B cell (primary cell): ENCODE measurements at regions not wholly inside any gene's neighbourhood (a gene's known extent, or its start where the extent isn't known, plus 50 kb on each side); places are given as distances from the start of the nearest gene placed in this dataset.

Experiments used
- ATAC-seq: fragments of 200-7000 bp; cut with Tn5 transposase; one replicate; pipeline ENCODE4 v1.10.0; 2021; ENCODE audit warnings: low read depth, mild to moderate bottlenecking, moderate number of reproducible peaks, moderate library complexity
- CTCF ChIA-PET: fragments of 350-600 bp; sonication (Branson Sonifier 250); formaldehyde crosslinking; loops from one replicate; lab custom pipeline; 2021; ENCODE audit warnings: antibody characterized with exemption, inconsistent platforms; lab: Charles Lee
- POLR2A ChIA-PET: fragments of 350-600 bp; sonication (Branson Sonifier 250); formaldehyde crosslinking; loops from one replicate; lab custom pipeline; 2021; ENCODE audit warnings: antibody characterized with exemption; lab: Charles Lee
- DNase-seq: peaks from one replicate; pipeline ENCODE4 v3.0.0; 2013
- H2AFZ ChIP-seq: 2 replicates; pipeline ENCODE4 v1.6.1; 2012; ENCODE audit warnings: mild to moderate bottlenecking, low read depth, low read length; ENCODE audit not compliant: insufficient read depth, poor library complexity, severe bottlenecking
- H3K27ac ChIP-seq, 2 donors: 1 replicate in 1 of 2; 2 replicates in 1 of 2; pipeline ENCODE4 v1.5.1; 2012 to 2013; ENCODE audit warnings: low read length in 2 of 2, mild to moderate bottlenecking in 2 of 2, moderate library complexity in 1 of 2
- H3K27me3 ChIP-seq, 4 experiments: fragments of 200-600 bp in 1 of 4; sonication (generic) in 1 of 4; replicated peaks in 1 of 4; 1 replicate in 2 of 4; 2 replicates in 2 of 4; pipeline versions ENCODE4 v1.6.1 to v1.7.0; 2013 to 2016; ENCODE audit warnings: low read length in 3 of 4, mild to moderate bottlenecking in 2 of 4, mixed read lengths in 1 of 4, moderate library complexity in 1 of 4; ENCODE audit not compliant: insufficient read depth in 4 of 4, control insufficient read depth in 3 of 4; ENCODE audit errors: control extremely low read depth in 1 of 4
- H3K36me3 ChIP-seq, 2 experiments: replicated peaks in 1 of 2; 1 replicate in 1 of 2; 2 replicates in 1 of 2; pipeline versions ENCODE4 v1.6.1 to v1.7.1; 2013; ENCODE audit warnings: low read length in 1 of 2; ENCODE audit not compliant: insufficient read depth in 2 of 2, control insufficient read depth in 1 of 2; ENCODE audit errors: control extremely low read depth in 1 of 2, extremely low read depth in 1 of 2
- H3K4me1 ChIP-seq, 2 donors: fragments of 200-600 bp in 1 of 2; sonication (generic) in 1 of 2; 1 replicate in 1 of 2; 2 replicates in 1 of 2; pipeline versions ENCODE4 v1.5.1 to v1.6.1; 2013 to 2017; ENCODE audit warnings: low read length in 2 of 2; ENCODE audit not compliant: control insufficient read depth in 2 of 2, insufficient read depth in 2 of 2
- H3K4me2 ChIP-seq: replicated peaks from 2 replicates; pipeline ENCODE3; 2012; ENCODE audit warnings: mild to moderate bottlenecking, low read depth, low read length; ENCODE audit not compliant: poor library complexity, severe bottlenecking
- H3K4me3 ChIP-seq, 5 experiments: fragments of 200-600 bp in 1 of 5; sonication (generic) in 1 of 5; 1 replicate in 3 of 5; 2 replicates in 2 of 5; pipeline versions ENCODE4 v1.5.1 to v1.7.0; 2011 to 2016; ENCODE audit warnings: low read length in 4 of 5, mild to moderate bottlenecking in 4 of 5, low read depth in 2 of 5, control low read depth in 1 of 5, moderate library complexity in 1 of 5; ENCODE audit not compliant: insufficient read depth in 1 of 5; ENCODE audit errors: control extremely low read depth in 1 of 5, extremely low read depth in 1 of 5
- H3K79me2 ChIP-seq: fragments of 200-600 bp; sonication (generic); one replicate; pipeline ENCODE4 v1.6.0; 2016; ENCODE audit warnings: low read length; ENCODE audit not compliant: control insufficient read depth, insufficient read depth
- H3K9ac ChIP-seq: fragments of 200-600 bp; sonication (generic); 2 replicates; pipeline ENCODE4 v1.6.1; 2017; ENCODE audit warnings: mild to moderate bottlenecking, low read length, moderate library complexity
- H3K9me3 ChIP-seq, 3 donors: one replicate each; pipeline versions ENCODE4 v1.6.1 to v1.7.1; 2013; ENCODE audit warnings: low read length in 2 of 3; ENCODE audit not compliant: control insufficient read depth in 2 of 3, insufficient read depth in 1 of 3; ENCODE audit errors: control extremely low read depth in 1 of 3
- H4K20me1 ChIP-seq: 2 replicates; pipeline ENCODE4 v1.6.0; 2012; ENCODE audit warnings: mild to moderate bottlenecking, low read length; ENCODE audit not compliant: insufficient read depth, control insufficient read depth, poor library complexity, severe bottlenecking
- H3K27ac Mint-ChIP-seq: one replicate; pipeline ENCODE4 v1.8.0; 2021; ENCODE audit warnings: mixed read lengths
- H3K27me3 Mint-ChIP-seq: one replicate; pipeline ENCODE4 v1.8.0; 2021; ENCODE audit warnings: mixed read lengths
- H3K4me1 Mint-ChIP-seq: one replicate; pipeline ENCODE4 v1.8.0; 2021; ENCODE audit warnings: mixed read lengths
- H3K4me3 Mint-ChIP-seq: one replicate; pipeline ENCODE4 v1.8.0; 2021; ENCODE audit warnings: mixed read lengths
- H3K9me3 Mint-ChIP-seq: one replicate; pipeline ENCODE4 v1.8.0; 2022; ENCODE audit warnings: mixed read lengths; ENCODE audit not compliant: insufficient read depth
- EZH2 ChIP-seq: IDR thresholded peaks from 2 replicates; pipeline ENCODE4 v1.6.1; 2012; ENCODE audit warnings: borderline replicate concordance, low read depth, mild to moderate bottlenecking, moderate library complexity, low read length; ENCODE audit not compliant: insufficient read depth, poor library complexity, severe bottlenecking
- WGBS: methylation state at CpG from one replicate; pipeline ENCODE4 v1.1.5; 2013; ENCODE audit warnings: missing lambda C conversion rate; ENCODE audit not compliant: insufficient coverage; 5-methylcytosine and 5-hydroxymethylcytosine counted together
- intact Hi-C: fragments of 100-400 bp; cut with micrococcal nuclease; formaldehyde crosslinking; loops from one replicate; pipeline ENCODE4 v1.10.0; 2022
- TF ChIP-seq, protein P1 (sequence below): fragments of 200-600 bp; IDR thresholded peaks from one replicate; pipeline ENCODE4 v1.8.0; 2022; ENCODE audit warnings: antibody characterized with exemption, mild to moderate bottlenecking

GRCh38 chr2:9135822-9136558 is 70.6 kb upstream of the ASAP2 start:
- intact Hi-C loops, result no loop called here
- no peak overlapping the region for H3K27ac ChIP-seq
- H3K9ac ChIP-seq, result no peak overlapping the region
- peaks cover 12% of the 10 kb centered on the region for H3K27me3 Mint-ChIP-seq
- H3K79me2 ChIP-seq, result no peaks in the 10 kb centered on the region
- H3K27me3 ChIP-seq, result peaks cover 0 to 2% (median 0%) of the 10 kb centered on the region in 4 experiments
- H3K27ac Mint-ChIP-seq, result no peak overlapping the region
- H3K4me3 Mint-ChIP-seq, result no peak overlapping the region
- H3K9me3 ChIP-seq, result peaks cover 0 to 7% (median 1%) of the 10 kb centered on the region in 3 donors
- DNase-seq (no peak), ATAC-seq (no peak)
- peaks cover 7% of the 10 kb centered on the region for H3K9me3 Mint-ChIP-seq
- 89% methylated on average over 13 of the region's 15 CpGs for WGBS
- no peak overlapping the region for H3K4me3 ChIP-seq
- CTCF ChIA-PET, result no interaction called here
- no peaks in the 10 kb centered on the region for H3K4me1 ChIP-seq
- no peaks in the 10 kb centered on the region for H4K20me1 ChIP-seq
- no peak overlapping the region for H2AFZ ChIP-seq
- H3K4me2 ChIP-seq, result no peak overlapping the region
- no peaks in the 10 kb centered on the region for H3K36me3 ChIP-seq
- no peak for TF ChIP-seq EZH2
- TF ChIP-seq, protein P1, sequence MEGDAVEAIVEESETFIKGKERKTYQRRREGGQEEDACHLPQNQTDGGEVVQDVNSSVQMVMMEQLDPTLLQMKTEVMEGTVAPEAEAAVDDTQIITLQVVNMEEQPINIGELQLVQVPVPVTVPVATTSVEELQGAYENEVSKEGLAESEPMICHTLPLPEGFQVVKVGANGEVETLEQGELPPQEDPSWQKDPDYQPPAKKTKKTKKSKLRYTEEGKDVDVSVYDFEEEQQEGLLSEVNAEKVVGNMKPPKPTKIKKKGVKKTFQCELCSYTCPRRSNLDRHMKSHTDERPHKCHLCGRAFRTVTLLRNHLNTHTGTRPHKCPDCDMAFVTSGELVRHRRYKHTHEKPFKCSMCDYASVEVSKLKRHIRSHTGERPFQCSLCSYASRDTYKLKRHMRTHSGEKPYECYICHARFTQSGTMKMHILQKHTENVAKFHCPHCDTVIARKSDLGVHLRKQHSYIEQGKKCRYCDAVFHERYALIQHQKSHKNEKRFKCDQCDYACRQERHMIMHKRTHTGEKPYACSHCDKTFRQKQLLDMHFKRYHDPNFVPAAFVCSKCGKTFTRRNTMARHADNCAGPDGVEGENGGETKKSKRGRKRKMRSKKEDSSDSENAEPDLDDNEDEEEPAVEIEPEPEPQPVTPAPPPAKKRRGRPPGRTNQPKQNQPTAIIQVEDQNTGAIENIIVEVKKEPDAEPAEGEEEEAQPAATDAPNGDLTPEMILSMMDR, result no peak
- POLR2A ChIA-PET, result no interaction called here
- H3K4me1 Mint-ChIP-seq, result no peaks in the 10 kb centered on the region

DNA sequence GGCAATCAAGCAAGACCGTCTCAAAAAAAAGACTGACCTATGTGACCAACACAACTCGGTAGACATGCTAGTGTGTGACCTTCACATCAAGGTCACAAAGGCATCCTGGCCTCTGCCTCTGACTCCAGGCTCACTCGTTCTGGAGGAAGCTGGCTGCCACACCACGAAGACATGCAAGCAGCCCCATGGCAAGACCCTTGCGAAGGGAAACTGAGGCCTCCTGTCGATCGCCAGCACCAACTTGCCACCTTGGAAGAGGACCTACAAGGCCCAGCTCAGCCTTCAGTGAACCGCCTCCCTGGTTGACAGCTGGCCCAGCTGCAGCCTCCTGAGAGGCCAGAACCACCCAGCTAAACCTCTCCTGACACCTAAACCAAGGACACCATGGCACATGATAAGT is 79.3 kb upstream of the ASAP2 start:
- Histone ChIP-seq H3K27ac (no peak overlapping the region), H3K79me2 (no peaks in the 10 kb centered on the region), H3K36me3 (no peaks in the 10 kb centered on the region), H3K9ac (no peak overlapping the region), H3K4me2 (no peak overlapping the region), H3K27me3 (no peaks in the 10 kb centered on the region), H2AFZ (no peak overlapping the region), H3K4me1 (no peaks in the 10 kb centered on the region), H3K9me3 (peaks cover 0 to 13% (median 4%) of the 10 kb centered on the region in 3 donors), H3K4me3 (no peak overlapping the region), H4K20me1 (no peaks in the 10 kb centered on the region)
- peaks cover 7% of the 10 kb centered on the region for H3K27me3 Mint-ChIP-seq
- TF ChIP-seq, protein P1, result no peak
- TF ChIP-seq EZH2, result no peak
- H3K9me3 Mint-ChIP-seq, result peaks cover 7% of the 10 kb centered on the region
- H3K4me3 Mint-ChIP-seq, result no peak overlapping the region
- DNase-seq, result no peak
- intact Hi-C loops, result no loop called here
- 94% methylated on average over 8 of the region's 8 CpGs for WGBS
- H3K27ac Mint-ChIP-seq, result no peak overlapping the region
- ChIA-PET POLR2A (no interaction called here), CTCF (no interaction called here)
- no peak for ATAC-seq
- H3K4me1 Mint-ChIP-seq, result no peaks in the 10 kb centered on the region
